DMS53 treated with DMSO at 0.1 percent for 48 hours (cell line): ENCODE measurements at regions not wholly inside any gene's neighbourhood (a gene's known extent, or its start where the extent isn't known, plus 50 kb on each side); places are given as distances from the start of the nearest gene placed in this dataset.

Source experiments
- DNase-seq: peaks from one replicate; lab custom pipeline; 2025; ENCODE audit not compliant: unreplicated experiment; lab: John Stamatoyannopoulos, UW

DNA sequence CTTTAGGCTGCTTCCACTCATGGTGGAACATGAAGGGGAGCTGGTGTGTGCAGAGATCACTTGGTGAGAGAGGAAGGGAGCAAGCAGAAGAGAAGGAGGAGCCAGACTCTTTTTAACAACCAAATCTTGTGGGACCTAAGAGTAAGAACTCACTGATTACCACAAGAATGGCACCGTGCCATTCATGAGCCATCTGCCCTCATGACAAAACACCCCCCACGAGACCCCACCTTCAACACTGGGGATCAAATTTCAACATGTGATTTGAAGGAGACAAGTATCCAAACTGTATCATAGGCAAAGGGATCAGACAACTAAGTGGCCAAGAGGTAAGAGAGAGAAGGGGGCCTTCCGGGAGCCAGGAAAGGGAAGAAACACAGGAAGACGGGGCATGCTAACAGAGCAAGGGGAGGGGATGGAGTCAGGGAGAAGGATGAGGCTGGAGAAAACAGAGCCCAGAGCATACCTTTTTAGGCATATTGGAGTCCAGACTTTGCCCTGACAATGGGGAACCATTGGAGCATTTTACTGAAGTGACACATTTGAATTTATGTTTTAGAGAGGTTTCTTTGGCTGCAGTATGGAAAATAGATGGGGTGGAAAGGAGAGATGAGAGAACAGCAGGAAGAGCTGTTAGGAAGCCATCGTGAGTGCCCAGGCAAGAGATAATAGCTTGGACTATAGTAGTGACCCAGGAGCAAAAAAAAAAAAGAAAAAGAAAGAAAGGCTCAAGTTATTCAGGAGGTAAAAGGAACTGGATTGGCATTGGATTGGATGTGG lies 204.4 kb upstream of the NUDT4 start:
- no peak for DNase-seq

DNA sequence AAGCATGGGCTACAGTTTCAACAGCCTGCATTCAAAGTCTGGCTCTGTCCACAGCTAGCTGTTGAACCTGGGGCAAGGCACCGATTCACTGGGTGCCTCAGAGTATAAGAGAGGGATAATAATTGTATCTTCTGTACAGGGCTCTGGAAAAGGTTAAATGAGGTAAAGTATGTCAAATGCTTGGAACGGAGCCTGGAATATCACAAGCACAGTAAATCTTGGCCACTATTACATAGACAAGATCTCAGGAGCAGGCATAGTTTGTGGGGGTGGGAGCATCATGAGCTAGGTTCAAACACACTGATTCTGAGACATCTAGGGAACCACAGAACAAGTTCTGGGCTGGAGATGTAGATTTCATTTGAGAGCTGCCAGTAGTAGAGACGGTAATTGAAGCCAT lies 203.7 kb upstream of the NUDT4 start:
- no peak for DNase-seq

DNA sequence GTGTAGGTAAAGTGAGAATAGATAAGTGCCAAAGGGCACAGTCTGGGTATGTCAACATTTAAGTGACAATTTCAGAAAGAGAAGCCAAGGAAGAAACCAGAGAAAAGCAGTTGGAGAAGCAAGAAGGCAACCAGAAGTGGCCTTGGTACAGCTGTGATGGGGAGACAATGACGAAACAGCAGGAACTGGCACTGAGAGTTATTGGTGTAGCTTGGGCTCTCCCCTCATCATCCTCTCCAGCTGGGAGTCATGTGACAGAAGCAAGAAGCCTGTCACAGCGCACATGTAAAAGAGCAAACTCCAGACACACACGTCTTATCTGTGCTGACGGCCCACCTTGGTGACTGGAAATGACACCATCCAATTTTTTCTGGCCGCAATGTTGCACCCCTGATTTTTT lies 203.3 kb upstream of the NUDT4 start:
- DNase-seq = no peak

DNA sequence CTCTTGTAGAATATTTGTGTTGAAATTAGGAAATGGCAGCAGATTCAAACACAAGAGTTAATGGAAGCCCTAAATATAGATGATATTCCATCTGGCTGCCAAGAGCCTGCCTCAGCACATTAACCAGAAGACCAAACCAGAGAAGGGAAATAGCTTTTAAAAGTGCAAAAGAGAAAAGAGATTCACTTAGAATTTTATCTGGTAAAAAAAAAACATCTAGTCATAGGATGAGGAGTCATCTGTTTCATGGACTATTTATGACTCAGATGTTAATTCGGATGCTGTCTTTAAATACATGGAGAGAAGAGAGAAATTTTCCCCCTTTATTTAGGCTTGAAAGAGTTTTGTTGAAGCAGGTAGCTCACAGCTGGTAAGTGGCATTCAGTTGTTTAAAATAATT lies 201.6 kb upstream of the NUDT4 start:
- no peak for DNase-seq

DNA sequence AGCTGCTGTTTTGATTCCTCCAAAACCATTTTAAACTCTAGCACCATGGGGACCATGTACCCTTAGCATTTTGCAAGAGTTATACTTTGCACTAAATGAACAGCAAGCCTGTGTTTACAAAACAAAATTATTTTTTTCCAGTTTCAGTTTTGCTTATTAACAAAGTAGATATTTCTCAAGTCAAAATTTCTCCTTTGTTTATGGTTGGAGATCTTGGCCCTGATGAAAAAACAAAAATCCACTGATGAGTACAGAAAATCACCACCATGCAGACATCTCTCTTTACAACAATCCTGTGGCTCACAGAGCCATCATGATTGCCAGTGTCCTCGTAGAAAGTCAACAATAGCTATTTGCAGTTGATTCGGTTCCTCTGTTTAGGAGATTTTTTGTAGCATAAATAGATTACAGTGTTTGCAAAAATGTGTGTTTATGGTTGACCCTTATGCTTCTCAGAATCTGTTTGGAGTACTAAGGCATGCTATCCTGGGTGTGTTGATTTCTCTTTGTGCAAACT lies 201.1 kb upstream of the NUDT4 start:
- DNase-seq = no peak

DNA sequence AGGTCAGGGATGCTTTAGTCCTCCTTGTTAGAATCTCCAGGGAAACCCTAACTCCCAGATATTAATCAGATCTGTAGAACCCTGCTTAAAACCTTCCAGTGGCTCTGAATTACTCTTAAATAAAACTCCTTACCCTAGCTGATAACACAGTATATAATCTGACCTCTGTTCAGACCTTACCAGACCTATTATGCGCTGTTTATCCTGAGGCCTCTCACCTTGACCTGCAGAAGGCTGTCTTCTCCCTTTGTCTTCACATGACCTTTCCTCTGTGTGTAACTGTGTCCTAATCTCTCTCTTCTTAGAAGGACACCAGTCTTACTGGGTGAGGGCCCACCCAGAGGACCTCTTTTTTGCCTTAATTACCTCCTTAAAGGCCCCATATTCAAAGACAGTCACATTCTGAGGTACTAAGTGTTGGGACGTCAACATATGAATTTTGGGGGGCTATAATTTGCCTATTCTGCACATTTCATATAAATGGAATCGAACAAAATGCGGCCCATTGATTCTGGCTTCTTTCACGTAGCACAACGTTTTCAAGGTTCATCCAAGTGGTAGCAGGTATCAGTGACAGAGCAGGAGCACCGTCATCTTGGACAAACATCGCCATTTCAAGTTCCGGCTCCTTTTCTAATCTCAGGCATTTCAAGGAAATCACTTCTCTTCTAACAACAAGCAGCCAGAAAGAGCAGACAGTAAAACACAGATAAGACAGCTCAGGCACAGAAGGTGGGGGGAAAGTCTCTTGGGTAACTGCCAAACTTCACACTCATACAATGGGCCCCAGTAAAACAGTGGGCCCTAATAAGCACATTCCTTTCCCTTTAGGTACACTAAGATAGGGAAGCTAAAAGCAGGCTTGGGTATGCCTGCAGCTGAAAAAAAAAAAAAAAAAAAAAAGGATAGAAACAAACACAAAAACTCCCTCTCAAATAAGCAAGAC lies 200.2 kb upstream of the NUDT4 start:
- no peak for DNase-seq

DNA sequence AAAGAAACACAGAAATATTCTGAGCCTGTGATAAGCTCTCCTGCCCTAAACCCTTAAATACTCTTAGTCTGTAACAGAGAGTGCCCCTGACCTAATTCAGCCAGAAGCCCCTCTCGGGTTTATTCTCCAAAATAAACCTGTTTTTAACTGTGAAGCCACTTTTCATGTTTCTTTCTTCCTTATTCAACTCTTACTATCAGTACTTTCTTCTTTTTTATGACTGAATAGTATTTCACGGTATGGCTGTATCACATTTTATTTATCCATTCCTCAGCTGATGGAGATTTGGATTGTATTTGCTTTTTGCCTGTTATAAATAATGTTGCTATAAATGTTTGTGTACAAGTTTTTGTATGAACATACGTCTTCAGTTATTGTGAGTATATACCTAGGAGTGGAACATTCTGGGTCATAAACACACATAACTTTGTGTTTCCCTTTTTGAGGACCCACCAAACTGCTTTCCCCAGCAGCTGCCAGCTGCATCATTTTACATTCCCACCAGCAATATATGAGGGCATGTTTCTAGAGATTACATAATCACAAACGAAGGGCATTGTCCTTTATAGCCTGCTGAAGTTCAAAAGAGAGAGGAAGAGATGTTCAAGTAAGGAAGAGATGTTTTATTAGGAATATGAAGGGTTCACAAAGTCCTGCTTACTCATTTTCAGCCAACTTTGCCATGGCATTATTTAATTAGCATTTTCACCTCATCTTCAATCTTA lies 199.4 kb upstream of the NUDT4 start:
- DNase-seq = no peak

DNA sequence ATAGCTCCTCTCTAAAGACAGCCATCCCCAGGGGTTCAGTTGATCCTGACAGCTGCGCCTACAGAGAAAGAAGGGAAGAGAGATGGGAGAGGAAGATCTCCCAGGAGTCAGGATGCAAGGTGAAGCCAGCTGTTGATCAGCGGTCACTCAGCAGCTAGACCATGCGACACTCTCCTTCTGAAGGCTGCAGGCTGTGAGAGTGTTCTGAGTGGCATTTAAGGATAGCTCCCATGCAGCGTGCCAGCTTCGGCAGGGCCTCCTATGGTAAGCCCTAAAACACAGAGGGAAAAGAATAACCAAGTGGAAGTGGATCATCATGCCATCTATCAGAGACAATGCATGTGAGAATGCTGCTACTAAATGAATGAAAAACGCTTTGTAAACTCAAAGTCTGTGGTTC lies 197.9 kb upstream of the NUDT4 start:
- DNase-seq = no peak

DNA sequence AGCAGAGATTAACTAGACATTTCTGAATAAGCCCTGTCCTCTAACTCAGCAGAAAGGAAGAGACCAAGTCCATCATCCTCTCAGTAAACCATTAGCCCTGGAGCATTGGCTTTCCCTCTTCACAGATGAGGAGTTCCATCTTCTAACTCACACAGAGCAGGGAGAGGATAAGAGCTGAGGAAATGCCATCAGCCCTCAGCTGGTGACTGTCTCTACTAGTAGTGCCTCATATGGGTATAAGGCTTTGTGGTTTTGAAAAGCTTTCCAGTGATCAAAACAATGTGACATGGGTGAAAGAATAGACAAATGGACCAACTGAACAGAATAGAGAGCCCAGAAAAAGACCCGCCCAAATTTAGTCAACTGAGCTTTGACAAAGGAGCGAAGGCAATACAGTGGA lies 197.2 kb upstream of the NUDT4 start:
- no peak for DNase-seq

DNA sequence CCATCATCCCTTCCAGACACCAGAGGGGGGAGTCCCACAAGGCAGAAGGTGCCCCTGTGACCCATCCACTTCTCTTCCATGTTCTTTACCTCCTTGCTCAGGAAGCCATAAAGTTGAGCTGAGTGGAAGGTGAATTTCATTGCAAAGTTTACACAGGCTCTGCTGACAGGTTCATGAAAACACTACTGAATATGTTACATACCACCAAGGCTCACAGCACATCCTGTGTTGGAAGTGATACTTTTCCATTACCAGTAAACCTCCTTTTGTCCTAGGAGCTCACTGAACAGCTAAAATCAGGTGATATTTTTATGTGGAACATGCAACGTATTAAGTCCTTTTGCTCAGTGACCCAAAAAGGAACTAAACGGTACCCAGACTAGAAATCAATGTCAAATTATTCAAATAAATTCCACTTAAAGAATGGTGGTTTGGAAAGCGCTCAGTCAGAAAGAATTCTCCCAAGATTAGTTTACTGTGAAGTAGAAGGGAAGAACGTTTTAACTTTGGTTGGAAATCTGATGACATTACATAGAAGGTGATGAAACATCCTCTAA lies 196.2 kb upstream of the NUDT4 start:
- DNase-seq = no peak

DNA sequence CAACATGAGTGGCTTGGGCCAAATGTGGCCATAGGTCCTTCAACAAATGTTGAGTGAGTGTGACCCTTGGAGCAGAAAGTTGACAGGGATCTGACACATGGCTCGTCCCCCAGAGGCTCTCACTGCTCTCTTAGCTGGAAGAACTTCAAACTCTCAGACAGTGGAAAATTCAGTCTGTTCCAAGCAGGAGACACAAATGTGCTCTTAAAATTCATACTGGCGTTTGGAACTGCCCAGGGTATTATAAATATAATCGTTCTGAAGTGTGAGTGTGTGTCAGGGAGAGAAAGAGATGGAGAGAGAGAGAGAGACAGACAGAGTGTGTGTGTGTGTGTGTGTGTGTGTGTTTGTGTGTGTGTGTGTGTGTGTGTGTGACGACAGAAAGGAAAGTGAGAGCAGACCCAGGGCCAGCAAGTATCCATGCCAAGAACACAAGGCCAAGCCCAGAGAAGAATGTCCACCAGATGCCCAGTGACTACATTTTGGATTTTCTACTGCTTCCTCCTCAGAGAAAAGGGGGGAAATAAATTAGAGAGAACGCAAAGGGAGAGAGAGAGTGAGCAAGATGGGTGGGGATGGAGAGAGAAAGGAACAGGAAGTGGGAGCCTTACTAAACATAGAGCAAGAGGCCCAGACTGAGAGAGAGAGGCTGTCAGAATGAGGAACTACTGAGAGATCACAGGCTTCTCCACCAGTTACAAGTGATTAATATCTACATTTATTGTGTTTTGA lies 193.6 kb upstream of the NUDT4 start:
- DNase-seq = no peak

DNA sequence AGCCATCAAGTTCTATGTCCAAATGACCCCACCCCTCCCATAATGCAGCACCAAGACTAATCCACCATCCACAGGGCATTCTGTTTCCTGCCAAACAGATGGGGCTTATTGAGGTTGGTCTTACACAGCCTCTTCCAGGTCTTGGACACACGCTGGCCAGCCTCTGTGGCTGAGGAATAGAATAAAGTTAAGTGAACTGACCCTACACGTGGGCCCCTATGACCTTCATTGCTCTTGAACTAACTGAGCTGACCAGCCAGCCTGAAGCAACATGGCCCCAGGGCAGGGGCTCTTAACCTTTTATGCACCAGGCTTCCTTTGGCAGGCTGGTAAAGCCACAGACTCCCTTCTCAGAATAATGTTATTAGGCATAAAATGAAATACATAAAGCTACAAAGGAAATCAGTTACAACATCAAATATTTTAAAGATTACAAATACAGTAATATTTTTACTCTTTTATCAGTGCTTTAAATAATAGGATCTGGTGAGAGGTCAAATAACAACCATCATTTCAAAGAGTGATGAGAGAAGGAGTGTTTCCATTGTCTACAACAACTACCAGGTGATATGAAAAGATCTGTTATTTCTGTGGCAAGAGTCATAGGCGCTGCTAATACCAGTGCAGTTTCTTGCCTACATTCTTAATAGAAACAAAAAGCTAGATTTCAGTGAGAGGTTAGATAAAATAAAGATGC lies 192.9 kb upstream of the NUDT4 start:
- DNase-seq = no peak

DNA sequence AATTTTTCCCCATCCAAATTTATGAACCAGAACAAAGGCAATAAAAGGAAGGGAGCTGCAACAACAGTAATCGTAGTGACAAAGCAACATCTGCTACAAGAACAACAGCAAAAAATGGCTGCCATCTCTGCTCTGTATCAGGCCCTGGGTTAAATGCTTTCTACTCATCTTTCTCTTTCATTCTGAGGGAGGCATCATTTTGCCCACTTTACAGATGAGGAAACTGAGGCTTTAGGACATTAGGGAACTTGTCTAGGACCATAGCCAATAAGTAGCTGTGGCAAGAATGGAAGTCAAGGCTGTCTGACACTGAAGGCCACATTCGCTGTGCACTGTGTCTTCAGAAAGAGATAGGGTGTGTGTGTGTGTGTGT lies 192.4 kb upstream of the NUDT4 start:
- DNase-seq = no peak

DNA sequence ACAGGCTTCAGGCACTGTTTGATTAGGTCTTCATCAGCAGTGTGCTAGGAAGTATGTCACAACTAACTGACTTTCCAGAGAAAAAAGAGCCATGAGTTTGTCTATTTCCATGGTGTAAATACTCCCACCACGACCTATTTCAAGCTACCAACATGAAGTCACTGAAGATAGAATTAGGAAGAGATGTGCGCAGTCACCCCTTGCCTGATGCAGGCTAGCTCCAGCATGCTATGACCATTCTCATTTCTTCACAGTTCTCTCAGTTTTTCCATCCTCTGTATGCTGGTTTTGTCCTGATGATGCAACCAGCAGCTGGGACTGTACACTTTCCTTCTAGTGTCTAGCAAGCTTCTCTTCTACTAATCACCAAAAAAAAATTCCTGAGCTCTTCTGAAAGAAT lies 191.6 kb upstream of the NUDT4 start:
- no peak for DNase-seq

DNA sequence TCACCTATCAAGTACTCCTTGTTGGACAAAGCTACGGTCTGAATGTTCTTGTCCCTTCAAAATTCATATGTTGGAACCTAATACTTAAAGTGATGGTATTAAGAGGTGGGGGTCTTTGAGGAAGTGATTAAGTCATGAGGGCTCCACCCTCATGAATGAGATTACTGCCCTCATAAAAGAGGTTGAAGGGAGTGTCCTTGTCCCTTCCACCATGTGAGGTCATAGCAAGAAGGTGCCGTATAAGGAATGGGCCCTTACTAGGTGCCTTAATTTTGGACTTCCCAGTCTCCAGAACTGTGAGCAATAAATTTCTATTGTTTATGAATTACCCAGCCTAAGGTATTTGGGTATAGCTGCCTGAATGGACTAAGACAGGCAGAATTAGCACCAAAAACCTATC lies 191.1 kb upstream of the NUDT4 start:
- no peak for DNase-seq

DNA sequence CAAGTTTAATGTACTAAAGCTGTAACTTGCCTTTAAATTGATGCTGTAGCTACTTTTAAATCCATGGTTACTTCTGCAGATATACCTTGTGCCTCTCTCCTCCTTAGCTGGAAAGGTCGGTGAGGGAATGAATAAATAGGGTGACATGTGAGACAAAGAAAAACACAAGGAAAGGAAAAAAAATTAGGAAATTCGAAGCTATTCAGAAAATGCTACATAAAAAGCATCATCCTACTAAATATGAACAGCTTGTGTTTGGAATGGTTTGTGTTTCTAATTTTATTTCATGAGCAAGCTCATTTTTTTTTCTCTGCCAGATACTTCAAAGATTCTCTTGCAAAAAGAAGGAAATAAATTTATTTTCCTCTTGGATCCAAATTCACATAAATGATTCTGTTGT lies 186.3 kb upstream of the NUDT4 start:
- no peak for DNase-seq

DNA sequence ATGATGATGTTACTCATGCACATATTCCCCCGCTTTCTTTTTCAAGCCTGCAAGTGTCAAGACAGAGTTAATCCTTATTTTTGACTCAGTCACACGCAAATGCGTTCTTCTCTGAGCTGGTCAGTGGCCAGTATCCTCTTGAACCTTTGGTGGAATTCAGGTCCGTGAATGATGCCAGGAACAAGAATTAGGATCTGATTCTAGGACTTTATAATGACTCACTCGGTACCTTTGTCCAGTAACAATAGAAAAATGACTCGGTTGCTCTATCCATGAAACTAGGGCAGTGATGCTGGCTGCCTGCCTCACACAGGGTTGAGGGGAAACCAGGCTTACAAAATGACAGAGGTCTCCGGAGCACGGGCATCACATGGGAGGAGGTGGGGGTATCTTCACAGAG lies 185.8 kb upstream of the NUDT4 start:
- DNase-seq = no peak

DNA sequence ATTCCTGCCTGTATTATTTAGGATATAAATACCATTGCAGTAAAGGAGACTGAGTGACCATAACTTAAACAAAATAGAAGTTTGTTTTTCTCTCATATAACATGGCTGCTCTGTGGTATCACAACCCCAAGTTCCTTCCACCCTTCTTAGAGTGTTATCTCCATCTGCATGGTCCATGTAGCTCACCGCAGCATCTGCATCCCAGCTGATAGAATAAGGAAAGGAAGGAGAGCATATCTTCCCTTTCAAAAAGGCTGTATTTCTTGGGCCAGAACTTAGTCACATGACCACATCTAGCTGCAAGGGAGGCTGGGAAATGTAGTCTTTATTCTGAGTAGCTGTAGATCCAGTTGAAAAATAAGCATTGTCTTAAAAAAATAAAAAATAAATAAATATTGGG lies 184.8 kb upstream of the NUDT4 start:
- no peak for DNase-seq

DNA sequence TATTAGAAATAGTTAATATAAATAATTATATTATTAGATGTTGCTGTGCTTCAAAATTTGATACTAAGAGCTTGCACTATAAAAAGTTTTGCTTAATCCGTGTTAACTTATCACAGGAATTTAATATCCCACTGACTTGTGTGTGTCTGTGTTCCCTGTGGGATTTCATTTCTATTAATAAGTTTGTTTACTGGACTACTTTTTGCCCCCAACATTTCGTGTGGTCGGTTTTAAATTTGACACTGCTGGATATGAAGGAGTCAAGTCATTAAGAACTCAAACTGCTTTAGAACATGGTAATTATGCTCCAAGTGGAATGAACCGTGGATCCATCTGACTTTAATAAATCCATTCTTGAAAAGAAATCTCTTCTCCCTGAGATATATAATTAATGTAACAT lies 182.2 kb upstream of the NUDT4 start:
- DNase-seq = no peak

DNA sequence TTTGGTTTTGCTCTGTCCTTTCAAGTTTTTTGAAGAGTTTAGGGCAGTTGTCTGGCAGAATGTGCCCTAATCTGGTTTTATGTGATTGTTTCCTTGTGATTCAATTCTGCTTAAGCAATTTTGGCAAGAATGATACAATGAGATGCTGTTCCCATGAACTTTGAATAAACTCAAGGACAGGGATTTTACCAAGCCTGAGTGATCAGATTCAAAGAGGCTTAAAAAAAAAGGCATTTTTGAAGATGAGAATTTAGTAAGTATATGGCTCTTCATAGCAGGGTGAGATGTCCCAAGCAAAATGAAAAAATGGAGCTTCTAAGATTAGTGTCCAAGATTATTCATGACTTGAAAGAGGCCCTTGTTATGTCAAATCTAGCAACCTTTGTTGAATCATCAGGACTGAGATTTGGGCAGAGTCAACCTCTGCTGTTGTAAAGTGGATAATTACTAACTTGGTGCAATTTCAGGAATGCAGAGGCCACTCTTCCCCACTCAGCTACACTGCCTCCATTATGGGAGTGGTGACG lies 180.6 kb upstream of the NUDT4 start:
- no peak for DNase-seq
